K562 (cell line): ENCODE measurements at regions not wholly inside any gene's neighbourhood (a gene's known extent, or its start where the extent isn't known, plus 50 kb on each side); places are given as distances from the start of the nearest gene placed in this dataset.

ENCODE experiments used
- ATAC-seq: fragments of 200-7000 bp; cut with Tn5 transposase; 3 replicates; pipeline ENCODE4 v1.9.1; 2020; ENCODE audit warnings: moderate library complexity
- BruUV-seq: library from RNA; stranded (reverse); fragments of 400-500 nt; replicated peaks from 2 replicates; lab custom pipeline; 2021; lab: Mats Ljungman, UMichigan
- CTCF ChIA-PET: fragments of 300-600 bp; formaldehyde crosslinking; extraction: SDS; loops from one replicate; lab custom pipeline; 2021; ENCODE audit warnings: low intra/inter-chr PET ratio; lab: Yijun Ruan, JAX
- POLR2A ChIA-PET: fragments of 300-600, 350-650 bp; sonication (Branson Sonifier 250); formaldehyde crosslinking; extraction: SDS; loops from one replicate; lab custom pipeline; 2021; ENCODE audit warnings: antibody characterized with exemption, inconsistent platforms; lab: Yijun Ruan, JAX
- DNase-seq, 4 experiments: peaks; one replicate each; pipeline versions ENCODE4 v3.0.0 to v3.0.0-alpha.2; 2011 to 2018; ENCODE audit warnings: low spot score in 3 of 4, mixed read lengths in 3 of 4; ENCODE audit errors: extremely low read depth in 1 of 4
- FAIRE-seq: peaks from 2 replicates; lab custom pipeline; 2011; peaks lifted over from hg19 to GRCh38; lab: Jason Lieb, UNC
- H2AFZ ChIP-seq: 2 replicates; pipeline ENCODE4 v1.6.0; 2011; ENCODE audit warnings: low read depth, low read length, control low read depth, inconsistent platforms
- H3K27ac ChIP-seq: fragments of 200-600 bp; 3 replicates; pipeline ENCODE4 v1.8.0; 2011; ENCODE audit warnings: low read depth, mild to moderate bottlenecking, control low read depth, inconsistent platforms, low read length, moderate library complexity, mixed read lengths; ENCODE audit errors: extremely low read depth
- H3K27me3 ChIP-seq, 2 experiments: fragments of 300-600 bp in 1 of 2; 2 replicates in 1 of 2; 3 replicates in 1 of 2; pipeline versions ENCODE4 v1.6.0 to v1.8.0; 2011; ENCODE audit warnings: inconsistent platforms in 2 of 2, low read length in 2 of 2, mild to moderate bottlenecking in 1 of 2, mixed read lengths in 1 of 2, moderate library complexity in 1 of 2; ENCODE audit not compliant: control insufficient read depth in 2 of 2, insufficient read depth in 2 of 2
- H3K36me3 ChIP-seq: fragments of 300-600 bp; 3 replicates; pipeline ENCODE4 v1.8.0; 2011; ENCODE audit warnings: mild to moderate bottlenecking, low read length, inconsistent platforms; ENCODE audit not compliant: control insufficient read depth, insufficient read depth
- H3K4me1 ChIP-seq, 2 experiments: fragments of 200-600 bp in 1 of 2; replicated peaks in 1 of 2; 2 replicates in 1 of 2; 3 replicates in 1 of 2; pipeline versions ENCODE4 v1.5.1 to v1.8.0; 2011; ENCODE audit warnings: inconsistent platforms in 2 of 2, low read length in 2 of 2, mild to moderate bottlenecking in 1 of 2, mixed read lengths in 1 of 2, moderate library complexity in 1 of 2; ENCODE audit not compliant: control insufficient read depth in 2 of 2, insufficient read depth in 2 of 2
- H3K4me2 ChIP-seq: 2 replicates; pipeline ENCODE4 v1.6.1; 2011; ENCODE audit warnings: low read length, control low read depth, inconsistent platforms, mixed read lengths; ENCODE audit not compliant: insufficient read depth
- H3K4me3 ChIP-seq: fragments of 200-600 bp; sonication (generic), shearing (Covaris generic); 2 replicates; pipeline ENCODE4 v1.5.1; 2016; ENCODE audit warnings: control low read depth, inconsistent platforms
- H3K79me2 ChIP-seq: fragments of 200-600 bp; 3 replicates; pipeline ENCODE4 v1.8.0; 2011; ENCODE audit warnings: low read length, inconsistent platforms; ENCODE audit not compliant: control insufficient read depth, insufficient read depth
- H3K9ac ChIP-seq, 2 experiments: 2 replicates each; pipeline versions ENCODE4 v1.6.0 to v1.6.1; 2011; ENCODE audit warnings: low read depth in 2 of 2, low read length in 2 of 2, control low read depth in 1 of 2, inconsistent platforms in 1 of 2, mild to moderate bottlenecking in 1 of 2, mixed read lengths in 1 of 2; ENCODE audit not compliant: insufficient read depth in 1 of 2
- H3K9me1 ChIP-seq: one replicate; pipeline ENCODE4 v1.6.0; 2011; ENCODE audit warnings: inconsistent platforms, mild to moderate bottlenecking, low read length, moderate library complexity; ENCODE audit not compliant: control insufficient read depth, insufficient read depth
- H3K9me3 ChIP-seq: replicated peaks from 2 replicates; pipeline ENCODE4 v1.5.1; 2011; ENCODE audit warnings: low read depth, low read length, inconsistent platforms; ENCODE audit not compliant: control insufficient read depth, insufficient read depth
- H4K20me1 ChIP-seq: replicated peaks from 2 replicates; pipeline ENCODE4 v1.6.1; 2011; ENCODE audit warnings: low read length, inconsistent platforms, mixed read lengths; ENCODE audit not compliant: control insufficient read depth, insufficient read depth
- ATF3 ChIP-seq, 2 experiments: fragments of 450-650 bp in 1 of 2; sonication (generic) in 1 of 2; formaldehyde crosslinking in 1 of 2; IDR thresholded peaks in 1 of 2; conservative IDR thresholded peaks in 1 of 2; 2 replicates each; pipeline versions ENCODE4 v1.6.1 to v1.8.1; 2016 to 2023; ENCODE audit warnings: mild to moderate bottlenecking in 2 of 2, moderate library complexity in 2 of 2, inconsistent platforms in 1 of 2, missing genetic modification reagents in 1 of 2
- DPF2 ChIP-seq: fragments of 450-650 bp; IDR thresholded peaks from 2 replicates; pipeline ENCODE4 v1.6.1; 2016
- FOXJ2 ChIP-seq: fragments of 200-800 bp; sonication (Bioruptor generic); IDR thresholded peaks from 2 replicates; pipeline ENCODE4 v1.6.1; 2016; ENCODE audit warnings: missing genetic modification characterization, missing compliant biosample characterization
- JUND ChIP-seq, 2 experiments: IDR thresholded peaks; 2 replicates in 1 of 2; 3 replicates in 1 of 2; pipeline ENCODE4 v1.6.1; 2011; ENCODE audit warnings: borderline replicate concordance in 2 of 2, low read depth in 2 of 2, low read length in 2 of 2, improper control_type of control experiment in 1 of 2, missing biosample characterization in 1 of 2, missing genetic modification characterization in 1 of 2, missing genetic modification reagents in 1 of 2
- L3MBTL2 ChIP-seq: fragments of 450-650 bp; IDR thresholded peaks from 2 replicates; pipeline ENCODE4 v1.6.1; 2016; ENCODE audit warnings: mild to moderate bottlenecking, moderate library complexity
- NONO ChIP-seq, 2 experiments: fragments of 200-400 bp in 1 of 2; fragments of 450-650 bp in 1 of 2; formaldehyde crosslinking in 1 of 2; IDR thresholded peaks; 2 replicates each; pipeline ENCODE4 v1.6.1; 2017; ENCODE audit warnings: low read depth in 2 of 2, mild to moderate bottlenecking in 2 of 2, moderate library complexity in 2 of 2, low read length in 1 of 2
- SFPQ ChIP-seq: fragments of 200-400 bp; formaldehyde crosslinking; IDR thresholded peaks from 2 replicates; pipeline ENCODE4 v1.6.1; 2017; ENCODE audit warnings: mild to moderate bottlenecking, low read depth, low read length, moderate library complexity
- TAF1 ChIP-seq: IDR thresholded peaks from 2 replicates; pipeline ENCODE4 v1.6.1; 2011; ENCODE audit warnings: mild to moderate bottlenecking, low read length, moderate library complexity; ENCODE audit not compliant: insufficient read depth, control insufficient read depth, severe bottlenecking; ENCODE audit errors: extremely low read depth
- WGBS: fragments of 100-300 bp; shearing (Covaris generic); methylation state at CpG from one replicate; pipeline ENCODE4 v1.1.6; 2016; ENCODE audit warnings: low coverage, mixed read lengths; ENCODE audit not compliant: insufficient coverage; ENCODE audit errors: missing lambda C conversion rate; 5-methylcytosine and 5-hydroxymethylcytosine counted together
- in situ Hi-C: fragments of 300-500 bp; cut with MboI; formaldehyde crosslinking; loops from 4 replicates; pipeline ENCODE4 v1.15.0; 2018; ENCODE audit warnings: inconsistent platforms, mixed read lengths
- intact Hi-C: fragments of 100-400 bp; cut with micrococcal nuclease; formaldehyde crosslinking; loops from 2 replicates; pipeline ENCODE4 v1.14.2; 2022

DNA sequence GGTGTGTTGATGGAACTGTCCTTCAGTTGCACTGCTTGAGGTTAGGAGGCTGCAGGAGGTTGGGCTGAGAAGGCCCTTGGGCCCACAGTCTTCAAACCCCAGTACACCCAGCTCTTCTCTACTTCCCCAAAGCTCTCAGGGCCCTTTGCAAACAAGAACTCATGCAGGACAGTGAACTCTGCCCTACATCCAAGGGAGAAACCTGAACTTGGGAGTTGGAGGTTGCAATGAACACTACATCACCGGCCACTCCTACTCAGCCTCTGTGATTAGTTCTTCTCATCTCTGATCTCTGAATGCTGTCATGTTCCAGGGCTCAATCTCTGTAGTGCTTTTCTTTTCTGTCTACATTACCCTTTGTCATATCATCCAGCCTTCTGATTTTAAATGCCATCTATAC, 148.5 kb upstream of the PDE7B start (continued):
- TF ChIP-seq SFPQ: no peak
- TF ChIP-seq TAF1: no peak

GRCh38 chr6:135703621-135704020, 147.9 kb upstream of the PDE7B start:
- DNase-seq: no peak

More at GRCh38 chr6:135703621-135704020, 147.9 kb upstream of the PDE7B start:
- no peak overlapping the region for H3K4me3 ChIP-seq
- no peaks in the 10 kb centered on the region for H3K79me2 ChIP-seq
- no peak overlapping the region for H3K4me2 ChIP-seq
- TF ChIP-seq L3MBTL2 (no peak), NONO (IDR thresholded peaks at IDR 0.05; ENCODE audit: low read depth in 2 of 2, low read length in 1 of 2) (no peak), FOXJ2 (tag) (no peak), JUND (IDR thresholded peaks at IDR 0.05; ENCODE audit: borderline replicate concordance, low read depth, low read length) (no peak), JUND (tag; IDR thresholded peaks at IDR 0.05; ENCODE audit: borderline replicate concordance, low read depth, low read length) (no peak), DPF2 (no peak), ATF3 (IDR thresholded peaks at IDR 0.05) (peak; percentile 29; the same call in 1 of the 2 replicates), ATF3 (CRISPR knock-in tag; conservative IDR thresholded peaks at IDR 0.05) (no peak)
- H3K9ac ChIP-seq: no peak overlapping the region
- H4K20me1 ChIP-seq: no peaks in the 10 kb centered on the region
- H3K36me3 ChIP-seq: no peaks in the 10 kb centered on the region
- H3K4me1 ChIP-seq: no peaks in the 10 kb centered on the region
- H3K27ac ChIP-seq: no peak overlapping the region
- in situ Hi-C loops: no loop called here
- WGBS: 0% methylated on average over 3 of the region's 3 CpGs
- CTCF ChIA-PET: no interaction called here
- FAIRE-seq: no peak
- ATAC-seq: no peak
- no peak overlapping the region for H2AFZ ChIP-seq
- H3K27me3 ChIP-seq: 0 out of 5 replicates have a peak, but pooled peaks cover 0 to 3% of the 10 kb centered on the region in 2 experiments
- no TSS peak for BruUV-seq
- no peaks in the 10 kb centered on the region for H3K9me3 ChIP-seq
- POLR2A ChIA-PET: no interaction called here
- intact Hi-C loops: no loop called here
- no peaks in the 10 kb centered on the region for H3K9me1 ChIP-seq
